ENCODE measurements at regions not wholly inside any gene's neighbourhood (a gene's known extent, or its start where the extent isn't known, plus 50 kb on each side); places are given as distances from the start of the nearest gene placed in this dataset.

- TF ChIP-seq CTCF (IDR thresholded peaks at IDR 0.05) = no peak
- no peak for TF ChIP-seq POLR2A (IDR thresholded peaks at IDR 0.05)
- no peak for TF ChIP-seq EP300 (IDR thresholded peaks at IDR 0.05)
- no peak for TF ChIP-seq POLR2AphosphoS5 (IDR thresholded peaks at IDR 0.05)
Observed at GRCh38 chr5:58040044-58040443, 419.8 kb downstream of the PLK2 start.

Measured in stomach (tissue), 4 donors.